Body of pancreas (tissue), 4 donors: ENCODE measurements at regions not wholly inside any gene's neighbourhood (a gene's known extent, or its start where the extent isn't known, plus 50 kb on each side); places are given as distances from the start of the nearest gene placed in this dataset.

Experiments
- CTCF ChIP-seq, 7 experiments: fragments of 450-650 bp in 4 of 7; fragments of 200-600 bp in 3 of 7; sonication (generic) in 3 of 7; IDR thresholded peaks; one replicate each; pipeline ENCODE4 v1.5.1; 2016 to 2019; ENCODE audit warnings: antibody characterized with exemption in 7 of 7
- POLR2A ChIP-seq, 3 donors: fragments of 450-650 bp; IDR thresholded peaks; one replicate each; pipeline ENCODE4 v1.6.1; 2016; ENCODE audit warnings: antibody characterized with exemption in 3 of 3, mild to moderate bottlenecking in 2 of 3

- TF ChIP-seq POLR2A (IDR thresholded peaks at IDR 0.05) (no peak), CTCF (IDR thresholded peaks at IDR 0.05) (no peak)
Measured at GRCh38 chr12:125922330-125922729, 857.1 kb downstream of the AACS start.
